GM12878 (cell line): ENCODE measurements at regions not wholly inside any gene's neighbourhood (a gene's known extent, or its start where the extent isn't known, plus 50 kb on each side); places are given as distances from the start of the nearest gene placed in this dataset.

Experiments
- BACH1 ChIP-seq: fragments of 450-650 bp; IDR thresholded peaks from 2 replicates; pipeline ENCODE4 v1.6.1; 2017; ENCODE audit warnings: mild to moderate bottlenecking, borderline replicate concordance
- CTCF ChIP-seq, 3 experiments: IDR thresholded peaks in 2 of 3; conservative IDR thresholded peaks in 1 of 3; 2 replicates each; pipeline ENCODE4 v1.5.1; 2011; ENCODE audit warnings: low read depth in 3 of 3, low read length in 3 of 3, mild to moderate bottlenecking in 3 of 3, control low read depth in 2 of 3, moderate library complexity in 2 of 3, inconsistent platforms in 1 of 3, mixed read lengths in 1 of 3; ENCODE audit not compliant: control insufficient read depth in 2 of 3, insufficient read depth in 1 of 3; ENCODE audit errors: extremely low read depth in 1 of 3
- EP300 ChIP-seq, 2 experiments: fragments of 150-350 bp in 1 of 2; IDR thresholded peaks; 2 replicates each; pipeline ENCODE4 v1.6.1; 2011 to 2012; ENCODE audit warnings: low read depth in 2 of 2, low read length in 2 of 2, borderline replicate concordance in 1 of 2, improper control_type of control experiment in 1 of 2, inconsistent platforms in 1 of 2; ENCODE audit not compliant: control insufficient read depth in 1 of 2
- MAX ChIP-seq: IDR thresholded peaks from 2 replicates; pipeline ENCODE4 v1.6.1; 2012; ENCODE audit warnings: low read depth, low read length, improper control_type of control experiment
- MLLT1 ChIP-seq: fragments of 450-650 bp; IDR thresholded peaks from 2 replicates; pipeline ENCODE4 v1.6.1; 2016; ENCODE audit warnings: mild to moderate bottlenecking
- MTA3 ChIP-seq: IDR thresholded peaks from 2 replicates; pipeline ENCODE4 v1.6.1; 2012; ENCODE audit warnings: low read length, inconsistent platforms, borderline replicate concordance
- PKNOX1 ChIP-seq: fragments of 450-650 bp; IDR thresholded peaks from 2 replicates; pipeline ENCODE4 v1.6.1; 2016; ENCODE audit warnings: mild to moderate bottlenecking
- POLR2A ChIP-seq: IDR thresholded peaks from 2 replicates; pipeline ENCODE4 v1.6.1; 2011; ENCODE audit warnings: low read depth, mild to moderate bottlenecking, low read length
- TARDBP ChIP-seq: IDR thresholded peaks from 2 replicates; pipeline ENCODE4 v1.6.1; 2016; ENCODE audit warnings: borderline replicate concordance
- ZNF274 ChIP-seq: IDR thresholded peaks from one replicate; pipeline ENCODE4 v1.8.0; 2011; ENCODE audit not compliant: insufficient read length, insufficient read depth

- TF ChIP-seq MLLT1 (no peak), BACH1 (no peak), CTCF (IDR thresholded peaks at IDR 0.05 in 2 of 3, conservative IDR thresholded peaks at IDR 0.05 in 1 of 3; ENCODE audit: control insufficient read depth in 2 of 3, extremely low read depth in 1 of 3, insufficient read depth in 1 of 3, low read depth in 3 of 3, low read length in 3 of 3) (no peak), ZNF274 (no peak), POLR2A (no peak), MAX (no peak), MTA3 (no peak), PKNOX1 (no peak), EP300 (IDR thresholded peaks at IDR 0.05; ENCODE audit: borderline replicate concordance in 1 of 2, control insufficient read depth in 1 of 2, low read depth in 2 of 2, low read length in 2 of 2) (no peak), TARDBP (no peak)
Observed at GRCh38 chr4:74665876-74666275, 128.4 kb downstream of the BTC start.
